Caco-2 (cell line): ENCODE measurements at regions not wholly inside any gene's neighbourhood (a gene's known extent, or its start where the extent isn't known, plus 50 kb on each side); places are given as distances from the start of the nearest gene placed in this dataset.
"Not testable (repeated sequence)": the region's sequence is repeated elsewhere in the genome, so short reads cannot be mapped to it uniquely, and the experiment has no call there.

Experiments
- BruUV-seq: library from RNA; stranded (reverse); fragments of 400-500 nt; replicated peaks from 2 replicates; lab custom pipeline; 2021; lab: Mats Ljungman, UMichigan
- CTCF ChIA-PET: fragments of 300-600 bp; sonication (Branson Sonifier 250); formaldehyde crosslinking; loops from one replicate; lab custom pipeline; 2022; ENCODE audit warnings: antibody characterized with exemption; lab: Charles Lee
- POLR2A ChIA-PET: fragments of 300-600 bp; sonication (Branson Sonifier 250); formaldehyde crosslinking; loops from one replicate; lab custom pipeline; 2022; ENCODE audit warnings: antibody characterized with exemption; lab: Charles Lee
- DNase-seq, 2 experiments: peaks; one replicate each; pipeline versions ENCODE4 v3.0.0 to v3.0.0-alpha.2; 2020 to 2022
- H3K27me3 ChIP-seq: replicated peaks from 2 replicates; pipeline ENCODE4 v1.6.0; 2011; ENCODE audit warnings: low read length; ENCODE audit not compliant: control insufficient read depth, insufficient read depth
- H3K36me3 ChIP-seq: 2 replicates; pipeline ENCODE4 v1.5.1; 2011; ENCODE audit warnings: low read length; ENCODE audit not compliant: control insufficient read depth, insufficient read depth
- H3K4me1 ChIP-seq: fragments of 250-450 bp; sonication (Bioruptor Pico); 2 replicates; pipeline ENCODE4 v1.5.1; 2020; ENCODE audit warnings: mild to moderate bottlenecking
- H3K4me3 ChIP-seq: 2 replicates; pipeline ENCODE4 v1.5.1; 2011; ENCODE audit warnings: low read depth, mild to moderate bottlenecking, control low read depth, low read length
- H3K9me3 ChIP-seq: fragments of 250-450 bp; sonication (Bioruptor Pico); 2 replicates; pipeline ENCODE4 v1.5.1; 2020; ENCODE audit warnings: mild to moderate bottlenecking, moderate library complexity
- H3K27ac Mint-ChIP-seq: one replicate; pipeline ENCODE4 v1.8.0; 2022; ENCODE audit warnings: mixed read lengths; ENCODE audit not compliant: unreplicated experiment
- H3K27me3 Mint-ChIP-seq: one replicate; pipeline ENCODE4 v1.8.0; 2022; ENCODE audit warnings: mixed read lengths; ENCODE audit not compliant: insufficient read depth, unreplicated experiment
- H3K36me3 Mint-ChIP-seq: one replicate; pipeline ENCODE4 v1.8.0; 2022; ENCODE audit warnings: mild to moderate bottlenecking, mixed read lengths; ENCODE audit not compliant: insufficient read depth, unreplicated experiment
- H3K4me1 Mint-ChIP-seq: one replicate; pipeline ENCODE4 v1.8.0; 2022; ENCODE audit warnings: low read depth, mixed read lengths; ENCODE audit not compliant: unreplicated experiment
- H3K4me3 Mint-ChIP-seq: one replicate; pipeline ENCODE4 v1.8.0; 2022; ENCODE audit warnings: mild to moderate bottlenecking, moderate library complexity, mixed read lengths; ENCODE audit not compliant: unreplicated experiment
- H3K9me3 Mint-ChIP-seq: one replicate; pipeline ENCODE4 v1.8.0; 2022; ENCODE audit warnings: mixed read lengths; ENCODE audit not compliant: unreplicated experiment
- intact Hi-C: fragments of 100-400 bp; cut with micrococcal nuclease; formaldehyde crosslinking; loops from one replicate; pipeline ENCODE4 v1.10.0; 2022; ENCODE audit not compliant: unreplicated experiment
- TF ChIP-seq, protein P1 (sequence below), 2 experiments: fragments of 200-600 bp in 1 of 2; IDR thresholded peaks; 1 replicate in 1 of 2; 2 replicates in 1 of 2; pipeline versions ENCODE4 v1.5.1 to v1.8.0; 2011 to 2022; ENCODE audit warnings: antibody characterized with exemption in 1 of 2, control low read depth in 1 of 2, inconsistent platforms in 1 of 2, low read depth in 1 of 2, low read length in 1 of 2, mild to moderate bottlenecking in 1 of 2, moderate library complexity in 1 of 2; ENCODE audit not compliant: insufficient read depth in 1 of 2, severe bottlenecking in 1 of 2, unreplicated experiment in 1 of 2

DNA sequence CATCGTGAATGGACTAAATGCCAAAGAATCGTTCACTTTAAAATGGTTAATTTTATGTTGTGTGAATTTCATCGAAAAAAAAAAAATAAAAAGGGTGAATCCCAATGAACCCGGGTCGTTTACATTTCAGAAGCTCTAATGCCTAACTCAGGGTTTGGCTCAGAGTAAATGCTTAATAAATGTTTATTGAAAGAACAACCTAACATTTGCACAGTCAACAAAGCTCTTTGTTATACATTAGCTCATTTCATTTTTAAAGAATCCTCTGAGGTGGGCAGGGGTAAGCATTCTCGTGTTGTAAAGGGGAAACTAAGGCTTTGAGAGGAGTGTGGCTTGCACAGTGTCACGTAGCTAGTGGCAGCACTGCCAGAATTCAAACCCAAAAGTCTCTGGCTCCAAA is 109.5 kb downstream of the RPLP1 start:
- peaks cover 33% of the 10 kb centered on the region for H3K4me1 Mint-ChIP-seq
- ChIA-PET CTCF (interaction anchor here (0.6 to 1.4 kb wide), 4 partner anchors 14 to 87 kb away, joined by 3 to 7 read pairs (median 4); no protein-coding TSS in a partner anchor), POLR2A (interaction anchor here (0.5 to 0.9 kb wide), 2 partner anchors 19 to 537 kb away, joined by 3 to 7 read pairs; no protein-coding TSS in a partner anchor)
- no peak for DNase-seq
- H3K27ac Mint-ChIP-seq = peak overlapping the region; percentile 67
- H3K9me3 Mint-ChIP-seq = no peaks in the 10 kb centered on the region
- H3K27me3 ChIP-seq = no peaks in the 10 kb centered on the region
- no peaks in the 10 kb centered on the region for H3K27me3 Mint-ChIP-seq
- no peaks in the 10 kb centered on the region for H3K9me3 ChIP-seq
- H3K36me3 Mint-ChIP-seq = no peaks in the 10 kb centered on the region
- H3K4me1 ChIP-seq = peaks cover 39% of the 10 kb centered on the region
- no TSS peak for BruUV-seq
- H3K4me3 Mint-ChIP-seq = peak overlapping the region; percentile 59
- H3K36me3 ChIP-seq = no peaks in the 10 kb centered on the region
- intact Hi-C loops = loop anchor here (1.0 to 5.0 kb wide), 3 partner anchors 8 to 40 kb away; no protein-coding TSS in a partner anchor
- H3K4me3 ChIP-seq = no peak overlapping the region
- TF ChIP-seq, protein P1, sequence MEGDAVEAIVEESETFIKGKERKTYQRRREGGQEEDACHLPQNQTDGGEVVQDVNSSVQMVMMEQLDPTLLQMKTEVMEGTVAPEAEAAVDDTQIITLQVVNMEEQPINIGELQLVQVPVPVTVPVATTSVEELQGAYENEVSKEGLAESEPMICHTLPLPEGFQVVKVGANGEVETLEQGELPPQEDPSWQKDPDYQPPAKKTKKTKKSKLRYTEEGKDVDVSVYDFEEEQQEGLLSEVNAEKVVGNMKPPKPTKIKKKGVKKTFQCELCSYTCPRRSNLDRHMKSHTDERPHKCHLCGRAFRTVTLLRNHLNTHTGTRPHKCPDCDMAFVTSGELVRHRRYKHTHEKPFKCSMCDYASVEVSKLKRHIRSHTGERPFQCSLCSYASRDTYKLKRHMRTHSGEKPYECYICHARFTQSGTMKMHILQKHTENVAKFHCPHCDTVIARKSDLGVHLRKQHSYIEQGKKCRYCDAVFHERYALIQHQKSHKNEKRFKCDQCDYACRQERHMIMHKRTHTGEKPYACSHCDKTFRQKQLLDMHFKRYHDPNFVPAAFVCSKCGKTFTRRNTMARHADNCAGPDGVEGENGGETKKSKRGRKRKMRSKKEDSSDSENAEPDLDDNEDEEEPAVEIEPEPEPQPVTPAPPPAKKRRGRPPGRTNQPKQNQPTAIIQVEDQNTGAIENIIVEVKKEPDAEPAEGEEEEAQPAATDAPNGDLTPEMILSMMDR (IDR thresholded peaks at IDR 0.05; ENCODE audit: insufficient read depth in 1 of 2, low read depth in 1 of 2, low read length in 1 of 2, severe bottlenecking in 1 of 2, unreplicated experiment in 1 of 2) = no peak

DNA sequence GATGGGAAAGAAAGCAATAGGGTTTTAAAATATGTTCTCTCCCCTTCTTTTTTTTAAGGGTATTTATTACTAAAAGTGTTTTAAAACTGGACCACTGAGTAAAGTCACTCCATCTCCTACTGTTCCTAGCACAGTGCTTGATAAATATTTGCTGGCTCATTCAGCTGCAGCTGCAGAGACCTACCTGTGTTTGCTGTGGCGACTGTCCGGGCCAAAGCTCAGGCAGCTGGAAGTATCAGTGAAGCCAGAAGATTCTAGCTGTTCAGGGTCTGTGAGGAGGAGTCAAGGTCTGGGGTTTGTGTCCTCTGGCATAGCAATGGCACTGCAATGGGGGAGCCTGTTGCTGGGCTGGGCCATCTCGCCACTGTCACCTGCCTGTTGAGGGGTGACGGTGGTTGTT is 109.9 kb downstream of the RPLP1 start:
- Histone ChIP-seq H3K27me3 (no peaks in the 10 kb centered on the region), H3K9me3 (no peaks in the 10 kb centered on the region), H3K36me3 (no peaks in the 10 kb centered on the region), H3K4me3 (no peak overlapping the region), H3K4me1 (peaks cover 35% of the 10 kb centered on the region)
- ChIA-PET POLR2A (no interaction called here), CTCF (interaction anchor here (0.6 to 1.4 kb wide), 3 partner anchors 14 to 88 kb away, joined by 3 to 7 read pairs (median 3); no protein-coding TSS in a partner anchor)
- H3K27ac Mint-ChIP-seq = peak overlapping the region; percentile 33
- H3K4me1 Mint-ChIP-seq = peaks cover 29% of the 10 kb centered on the region
- no peaks in the 10 kb centered on the region for H3K9me3 Mint-ChIP-seq
- intact Hi-C loops = loop anchor here (1.0 to 5.0 kb wide), 3 partner anchors 8 to 40 kb away; no protein-coding TSS in a partner anchor
- no peaks in the 10 kb centered on the region for H3K27me3 Mint-ChIP-seq
- H3K36me3 Mint-ChIP-seq = no peaks in the 10 kb centered on the region
- H3K4me3 Mint-ChIP-seq = no peak overlapping the region
- peak; percentile 44 to 45 for DNase-seq
- TF ChIP-seq, protein P1 (IDR thresholded peaks at IDR 0.05; ENCODE audit: insufficient read depth in 1 of 2, low read depth in 1 of 2, low read length in 1 of 2, severe bottlenecking in 1 of 2, unreplicated experiment in 1 of 2) = no peak
- BruUV-seq = no TSS peak

DNA sequence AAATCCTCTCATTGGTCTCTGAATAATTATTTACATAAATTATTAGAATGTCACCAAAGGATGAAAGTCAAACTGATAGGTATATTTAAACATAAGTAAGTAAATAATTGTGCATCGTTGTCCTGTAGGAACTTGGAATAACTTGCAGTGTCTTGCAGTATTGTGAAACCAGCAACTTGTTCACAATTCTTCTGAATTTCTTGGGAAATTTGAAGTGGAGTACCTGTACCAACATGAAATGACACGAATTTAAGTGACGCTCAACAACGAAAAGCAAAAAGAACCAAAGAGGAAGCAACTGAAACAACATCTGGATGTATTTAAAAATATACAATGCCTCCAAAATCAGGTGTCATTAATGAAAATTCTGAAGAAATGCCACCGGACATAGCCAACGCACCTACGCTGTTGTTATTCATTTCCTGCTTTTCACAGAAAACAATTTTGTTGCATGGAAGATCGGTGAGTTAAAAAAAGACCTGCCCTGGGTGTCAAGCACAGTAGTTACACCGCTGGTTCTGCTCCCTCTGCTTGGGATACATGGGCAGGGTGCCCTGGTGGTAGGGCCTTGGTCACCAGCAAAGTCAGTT is 112.5 kb downstream of the RPLP1 start:
- no peaks in the 10 kb centered on the region for H3K27me3 Mint-ChIP-seq
- H3K27me3 ChIP-seq = no peaks in the 10 kb centered on the region
- no peaks in the 10 kb centered on the region for H3K36me3 ChIP-seq
- peaks cover 20% of the 10 kb centered on the region for H3K4me1 Mint-ChIP-seq
- BruUV-seq = no TSS peak
- intact Hi-C loops = no loop called here
- H3K4me3 ChIP-seq = no peak overlapping the region
- H3K4me3 Mint-ChIP-seq = no peak overlapping the region
- H3K9me3 ChIP-seq = no peaks in the 10 kb centered on the region
- POLR2A ChIA-PET = no interaction called here
- CTCF ChIA-PET = interaction anchor here (0.6 kb wide), 1 partner anchor 1260 kb away, joined by 4 read pairs; no protein-coding TSS in a partner anchor
- H3K36me3 Mint-ChIP-seq = no peaks in the 10 kb centered on the region
- no peaks in the 10 kb centered on the region for H3K9me3 Mint-ChIP-seq
- no peak for DNase-seq
- H3K4me1 ChIP-seq = peaks cover 26% of the 10 kb centered on the region; the same call in 1 of the 2 replicates
- TF ChIP-seq, protein P1 (IDR thresholded peaks at IDR 0.05; ENCODE audit: insufficient read depth in 1 of 2, low read depth in 1 of 2, low read length in 1 of 2, severe bottlenecking in 1 of 2, unreplicated experiment in 1 of 2) = no peak
- no peak overlapping the region for H3K27ac Mint-ChIP-seq

DNA sequence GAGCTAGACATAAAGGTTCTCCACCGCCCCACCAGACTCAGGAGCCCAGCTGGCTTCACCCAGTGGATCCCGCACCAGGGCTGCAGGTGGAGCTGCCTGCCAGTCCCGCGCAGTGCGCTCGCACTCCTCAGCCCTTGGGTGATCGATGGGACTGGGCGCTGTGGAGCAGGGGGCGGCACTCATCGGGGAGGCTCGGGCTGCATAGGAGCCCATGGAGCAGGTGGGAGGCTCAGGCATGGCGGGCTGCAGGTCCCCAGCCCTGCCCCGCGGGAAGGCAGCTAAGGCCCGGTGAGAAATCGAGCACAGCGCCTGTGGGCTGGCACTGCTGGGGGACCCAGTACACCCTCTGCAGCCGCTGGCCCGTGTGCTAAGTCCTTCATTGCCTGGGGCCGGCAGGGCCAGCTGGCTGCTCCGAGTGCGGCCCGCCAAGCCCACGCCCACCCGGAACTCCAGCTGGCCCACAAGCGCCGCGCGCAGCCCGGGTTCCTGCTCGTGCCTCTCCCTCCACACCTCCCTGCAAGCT is 114.7 kb downstream of the RPLP1 start:
- H3K9me3 ChIP-seq, H3K36me3 ChIP-seq, H3K4me3 ChIP-seq, BruUV-seq, H3K4me3 Mint-ChIP-seq, H3K27me3 Mint-ChIP-seq, intact Hi-C loops, POLR2A ChIA-PET, DNase-seq, H3K4me1 Mint-ChIP-seq, H3K27ac Mint-ChIP-seq, H3K27me3 ChIP-seq, H3K9me3 Mint-ChIP-seq, H3K36me3 Mint-ChIP-seq, H3K4me1 ChIP-seq, CTCF ChIA-PET: not testable (repeated sequence)
